Stimulated activated memory B cell treated with anti-CD40 and anti-IgM and Interleukin-4, amounts not matched to agents 10 μg/mL and 1 μg/mL and 100 μg/mL, for 72 hours (primary cell): ENCODE measurements at regions not wholly inside any gene's neighbourhood (a gene's known extent, or its start where the extent isn't known, plus 50 kb on each side); places are given as distances from the start of the nearest gene placed in this dataset.

Experiments
- ATAC-seq: fragments of 150-1000 bp; cut with Tn5 transposase; 2 replicates; pipeline ENCODE4 v1.10.0; 2021
- H3K27ac Mint-ChIP-seq: one replicate; pipeline ENCODE4 v1.8.0; 2022; ENCODE audit warnings: mild to moderate bottlenecking, mixed read lengths
- H3K27me3 Mint-ChIP-seq: one replicate; pipeline ENCODE4 v1.8.0; 2022; ENCODE audit warnings: mixed read lengths
- H3K36me3 Mint-ChIP-seq: one replicate; pipeline ENCODE4 v1.8.0; 2022; ENCODE audit warnings: mixed read lengths
- H3K4me1 Mint-ChIP-seq: one replicate; pipeline ENCODE4 v1.8.0; 2022; ENCODE audit warnings: mixed read lengths
- H3K4me3 Mint-ChIP-seq: one replicate; pipeline ENCODE4 v1.8.0; 2022; ENCODE audit warnings: mild to moderate bottlenecking, moderate library complexity, mixed read lengths
- H3K9me3 Mint-ChIP-seq: one replicate; pipeline ENCODE4 v1.8.0; 2022; ENCODE audit warnings: mixed read lengths

GRCh38 chr1:30250984-30251850 lies 472.2 kb downstream of the MATN1 start:
- Mint-ChIP-seq H3K27me3 (peaks cover 21% of the 10 kb centered on the region), H3K4me3 (no peak overlapping the region), H3K9me3 (no peaks in the 10 kb centered on the region), H3K27ac (no peak overlapping the region), H3K36me3 (no peaks in the 10 kb centered on the region), H3K4me1 (no peaks in the 10 kb centered on the region)
- no peak for ATAC-seq

DNA sequence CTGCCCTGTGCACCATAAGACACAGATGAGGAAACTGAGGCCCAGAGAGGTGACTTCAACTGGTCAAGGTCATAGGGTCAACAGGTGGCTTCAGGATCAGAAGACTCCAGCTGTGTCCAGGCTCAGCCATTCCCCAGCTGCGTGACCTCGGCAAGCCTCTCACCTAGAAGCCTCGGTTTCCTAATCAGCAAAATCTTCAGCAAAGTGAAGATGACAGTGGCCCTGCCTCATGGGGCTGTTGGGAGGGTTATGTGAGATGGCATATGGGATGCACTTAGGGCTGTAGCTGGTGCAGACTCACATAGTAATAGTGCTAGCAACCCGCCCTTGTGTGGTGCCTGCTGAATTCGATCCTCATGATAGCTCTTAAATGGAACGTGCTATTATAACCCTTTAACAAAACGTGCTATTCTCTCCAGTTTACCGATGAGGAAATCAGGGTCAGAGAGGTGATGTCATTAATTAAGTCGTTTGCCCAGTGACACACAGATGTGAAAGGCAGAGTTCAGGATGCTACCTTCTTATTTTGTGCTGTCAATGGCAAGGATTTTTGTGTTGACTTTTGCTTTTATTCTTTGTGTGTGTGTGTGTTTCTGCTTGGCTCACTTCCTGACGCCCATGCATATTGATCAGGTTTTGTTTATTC lies 472.9 kb downstream of the MATN1 start:
- no peaks in the 10 kb centered on the region for H3K9me3 Mint-ChIP-seq
- no peaks in the 10 kb centered on the region for H3K4me1 Mint-ChIP-seq
- H3K36me3 Mint-ChIP-seq: no peaks in the 10 kb centered on the region
- no peak overlapping the region for H3K4me3 Mint-ChIP-seq
- no peak overlapping the region for H3K27ac Mint-ChIP-seq
- no peak for ATAC-seq
- peaks cover 21% of the 10 kb centered on the region for H3K27me3 Mint-ChIP-seq

DNA sequence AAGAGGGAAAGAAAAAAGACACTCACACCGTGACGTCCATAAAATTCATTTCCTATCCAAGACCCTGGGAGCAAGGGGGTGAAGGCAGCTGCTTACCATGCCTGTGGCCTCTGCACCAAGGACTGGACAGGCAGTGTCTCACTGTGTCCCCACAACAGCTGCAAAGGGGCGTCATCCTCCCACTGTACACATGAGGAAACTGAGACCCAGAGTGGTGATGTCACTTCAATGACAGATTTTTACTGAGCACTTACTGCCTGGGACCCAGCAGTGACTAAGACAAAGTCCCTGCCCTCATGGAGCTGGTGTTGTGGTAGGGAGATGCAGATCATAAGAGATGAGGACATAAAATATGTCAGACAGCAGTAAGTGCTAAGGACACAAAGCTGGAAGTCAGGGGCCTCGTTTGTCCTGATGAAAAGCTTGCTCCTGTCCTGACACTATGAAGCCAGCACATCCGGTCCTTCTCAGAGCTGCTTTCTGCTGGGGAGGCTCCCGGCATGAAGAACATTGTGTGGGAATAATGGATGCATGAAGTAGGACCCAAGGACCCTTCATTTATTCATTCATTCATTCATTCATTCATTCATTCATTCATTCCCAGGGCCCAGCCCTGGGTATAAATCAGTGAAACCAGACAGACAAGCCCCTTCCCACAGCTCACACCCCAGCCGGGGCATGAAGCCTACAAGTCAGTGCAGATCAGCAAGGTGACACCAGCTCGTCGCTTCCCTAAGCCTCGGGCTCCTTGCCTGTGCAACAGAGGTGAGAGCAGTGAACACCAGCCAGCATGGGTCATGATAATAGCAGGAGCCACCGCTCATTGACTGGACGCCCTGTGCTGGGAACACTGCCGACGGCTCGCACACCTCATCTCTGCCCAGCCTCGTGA lies 473.7 kb downstream of the MATN1 start:
- Mint-ChIP-seq H3K27ac (no peak overlapping the region), H3K9me3 (no peaks in the 10 kb centered on the region), H3K4me1 (no peaks in the 10 kb centered on the region), H3K36me3 (no peaks in the 10 kb centered on the region), H3K27me3 (peaks cover 20% of the 10 kb centered on the region), H3K4me3 (no peak overlapping the region)
- no peak for ATAC-seq

- Mint-ChIP-seq H3K36me3 (no peaks in the 10 kb centered on the region), H3K27me3 (peaks cover 20% of the 10 kb centered on the region), H3K27ac (no peak overlapping the region), H3K4me3 (no peak overlapping the region), H3K4me1 (no peaks in the 10 kb centered on the region), H3K9me3 (no peaks in the 10 kb centered on the region)
- no peak for ATAC-seq
Observed at GRCh38 chr1:30248774-30249173, 474.6 kb downstream of the MATN1 start.

- Mint-ChIP-seq H3K27me3 (peaks cover 17% of the 10 kb centered on the region), H3K4me3 (no peak overlapping the region), H3K4me1 (no peaks in the 10 kb centered on the region), H3K36me3 (no peaks in the 10 kb centered on the region), H3K9me3 (no peaks in the 10 kb centered on the region), H3K27ac (no peak overlapping the region)
- no peak for ATAC-seq
Observed at GRCh38 chr1:30248373-30248772, 475.0 kb downstream of the MATN1 start.

- Mint-ChIP-seq H3K27ac (no peak overlapping the region), H3K36me3 (no peaks in the 10 kb centered on the region), H3K4me3 (no peak overlapping the region), H3K27me3 (peaks cover 31% of the 10 kb centered on the region), H3K9me3 (no peaks in the 10 kb centered on the region), H3K4me1 (no peaks in the 10 kb centered on the region)
- ATAC-seq: no peak
Observed at GRCh38 chr1:30244801-30245200, 478.6 kb downstream of the MATN1 start.

DNA sequence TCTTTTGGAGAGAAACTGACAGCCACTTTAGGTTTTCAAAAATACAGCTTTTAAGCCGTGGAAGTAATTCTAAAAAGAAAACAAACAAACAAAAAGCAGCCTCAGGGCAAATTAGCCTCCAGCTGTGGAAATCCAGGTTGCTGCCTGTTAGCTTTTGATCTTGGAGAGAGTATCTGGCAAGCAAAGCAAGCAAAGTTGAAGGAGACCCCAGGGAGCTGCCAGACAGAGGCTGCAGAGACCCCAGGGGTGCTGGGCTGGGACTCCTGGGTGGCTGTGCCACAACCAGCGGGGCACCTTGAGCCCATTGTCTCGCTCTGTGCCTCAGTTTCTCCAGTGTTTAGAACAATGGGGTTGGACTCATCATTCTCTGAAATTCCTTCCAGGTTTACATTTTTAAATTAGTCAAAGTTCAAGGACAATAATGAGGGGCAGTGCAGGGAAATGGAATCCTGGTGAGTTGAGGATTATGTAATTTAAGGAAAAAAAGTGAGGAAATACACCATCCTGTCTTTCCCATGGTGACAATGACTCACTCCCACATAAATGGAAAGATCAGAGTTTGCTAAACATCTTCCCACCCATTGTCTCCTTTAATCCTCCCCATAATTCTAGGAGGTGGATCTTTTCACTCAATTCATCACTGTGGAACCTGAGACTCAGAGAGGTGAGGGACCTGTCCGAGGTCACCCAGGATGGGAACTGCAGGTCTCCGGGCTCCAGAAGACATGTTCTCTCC lies 480.5 kb downstream of the MATN1 start:
- Mint-ChIP-seq H3K4me1 (no peaks in the 10 kb centered on the region), H3K9me3 (peaks cover 6% of the 10 kb centered on the region), H3K27ac (no peak overlapping the region), H3K27me3 (peaks cover 37% of the 10 kb centered on the region), H3K4me3 (no peak overlapping the region), H3K36me3 (no peaks in the 10 kb centered on the region)
- ATAC-seq: no peak

DNA sequence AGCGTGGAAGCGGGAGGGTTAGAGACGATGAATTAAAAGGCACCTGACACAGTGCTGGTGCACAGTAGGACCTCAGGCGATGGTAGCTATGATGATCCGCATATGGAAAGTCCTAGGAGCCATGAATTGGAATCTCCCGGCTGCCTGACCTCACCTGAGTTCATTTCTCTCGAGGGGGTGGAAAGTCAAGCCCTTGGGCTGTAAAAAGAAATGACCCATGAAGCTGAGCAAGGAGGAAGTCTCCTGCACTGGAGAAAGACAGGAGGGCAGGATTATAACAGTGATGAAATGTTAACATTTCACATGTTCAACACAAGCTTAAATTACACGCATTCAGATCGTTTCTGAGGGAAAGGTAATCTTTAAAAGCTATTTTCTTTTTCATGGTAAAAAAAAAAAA lies 481.2 kb downstream of the MATN1 start:
- peaks cover 37% of the 10 kb centered on the region for H3K27me3 Mint-ChIP-seq
- H3K4me1 Mint-ChIP-seq: no peaks in the 10 kb centered on the region
- H3K9me3 Mint-ChIP-seq: peaks cover 6% of the 10 kb centered on the region
- no peak for ATAC-seq
- H3K36me3 Mint-ChIP-seq: no peaks in the 10 kb centered on the region
- H3K27ac Mint-ChIP-seq: no peak overlapping the region
- no peak overlapping the region for H3K4me3 Mint-ChIP-seq

GRCh38 chr1:30241681-30242080 lies 481.7 kb downstream of the MATN1 start:
- Mint-ChIP-seq H3K27ac (no peak overlapping the region), H3K27me3 (peaks cover 37% of the 10 kb centered on the region), H3K4me3 (no peak overlapping the region), H3K9me3 (peaks cover 6% of the 10 kb centered on the region), H3K4me1 (no peaks in the 10 kb centered on the region), H3K36me3 (no peaks in the 10 kb centered on the region)
- no peak for ATAC-seq

GRCh38 chr1:30234091-30234490 lies 489.3 kb downstream of the MATN1 start:
- ATAC-seq: no peak
- Mint-ChIP-seq H3K27ac (no peak overlapping the region), H3K4me3 (no peak overlapping the region), H3K4me1 (no peaks in the 10 kb centered on the region), H3K36me3 (no peaks in the 10 kb centered on the region), H3K9me3 (peaks cover 6% of the 10 kb centered on the region), H3K27me3 (peaks cover 9% of the 10 kb centered on the region)

GRCh38 chr1:30232288-30232899 lies 491.0 kb downstream of the MATN1 start:
- H3K4me3 Mint-ChIP-seq: no peak overlapping the region
- H3K27me3 Mint-ChIP-seq: peaks cover 21% of the 10 kb centered on the region
- ATAC-seq: no peak
- no peaks in the 10 kb centered on the region for H3K4me1 Mint-ChIP-seq
- no peak overlapping the region for H3K27ac Mint-ChIP-seq
- no peaks in the 10 kb centered on the region for H3K9me3 Mint-ChIP-seq
- no peaks in the 10 kb centered on the region for H3K36me3 Mint-ChIP-seq

DNA sequence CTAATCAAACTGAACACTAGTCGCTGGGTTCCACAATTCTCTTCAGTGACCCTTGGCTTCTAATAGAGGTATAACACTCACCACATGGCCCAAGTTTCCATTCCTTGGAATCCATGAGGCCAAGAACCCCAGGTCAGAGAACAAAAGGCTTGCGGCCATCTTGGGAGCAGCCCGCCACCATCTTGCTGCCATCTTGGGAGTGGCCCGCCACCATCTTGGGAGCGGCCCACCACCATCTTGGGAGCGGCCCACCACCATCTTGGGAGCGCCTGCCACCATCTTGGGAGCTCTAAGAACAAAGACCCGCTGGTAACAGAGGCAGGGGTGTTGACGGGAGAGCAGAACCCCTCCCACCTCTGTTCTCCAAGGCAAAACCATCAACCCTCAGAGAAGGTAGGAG lies 493.4 kb downstream of the MATN1 start:
- peaks cover 34% of the 10 kb centered on the region for H3K27me3 Mint-ChIP-seq
- no peak overlapping the region for H3K27ac Mint-ChIP-seq
- H3K4me3 Mint-ChIP-seq: no peak overlapping the region
- H3K9me3 Mint-ChIP-seq: no peaks in the 10 kb centered on the region
- no peak for ATAC-seq
- H3K4me1 Mint-ChIP-seq: no peaks in the 10 kb centered on the region
- H3K36me3 Mint-ChIP-seq: no peaks in the 10 kb centered on the region

DNA sequence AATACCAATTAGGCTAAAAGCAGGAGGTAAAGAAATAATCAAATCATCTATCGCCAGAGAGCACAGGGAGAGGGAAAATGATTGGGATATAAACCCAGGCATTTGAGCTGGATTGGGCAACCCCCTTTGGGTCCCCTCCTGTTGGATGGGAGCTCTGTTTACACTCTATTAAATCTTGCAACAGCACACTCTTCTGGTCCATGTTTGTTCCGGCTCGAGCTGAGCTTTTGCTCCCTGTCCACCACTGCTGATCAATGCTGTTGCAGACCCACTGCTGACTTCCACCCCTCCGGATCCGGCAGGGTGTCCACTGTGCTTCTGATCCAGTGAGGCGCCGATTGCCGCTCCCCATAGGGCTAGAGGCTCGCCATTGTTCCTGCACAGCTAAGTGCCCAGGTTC lies 493.8 kb downstream of the MATN1 start:
- Mint-ChIP-seq H3K9me3 (no peaks in the 10 kb centered on the region), H3K27ac (no peak overlapping the region), H3K27me3 (peaks cover 38% of the 10 kb centered on the region), H3K4me1 (no peaks in the 10 kb centered on the region), H3K4me3 (no peak overlapping the region), H3K36me3 (no peaks in the 10 kb centered on the region)
- no peak for ATAC-seq

GRCh38 chr1:30226648-30227047 lies 496.7 kb downstream of the MATN1 start:
- Mint-ChIP-seq H3K4me3 (no peak overlapping the region), H3K36me3 (no peaks in the 10 kb centered on the region), H3K9me3 (no peaks in the 10 kb centered on the region), H3K27ac (no peak overlapping the region), H3K4me1 (no peaks in the 10 kb centered on the region), H3K27me3 (peaks cover 33% of the 10 kb centered on the region)
- ATAC-seq: no peak
